ENCODE measurements at regions not wholly inside any gene's neighbourhood (a gene's known extent, or its start where the extent isn't known, plus 50 kb on each side); places are given as distances from the start of the nearest gene placed in this dataset.

DNA sequence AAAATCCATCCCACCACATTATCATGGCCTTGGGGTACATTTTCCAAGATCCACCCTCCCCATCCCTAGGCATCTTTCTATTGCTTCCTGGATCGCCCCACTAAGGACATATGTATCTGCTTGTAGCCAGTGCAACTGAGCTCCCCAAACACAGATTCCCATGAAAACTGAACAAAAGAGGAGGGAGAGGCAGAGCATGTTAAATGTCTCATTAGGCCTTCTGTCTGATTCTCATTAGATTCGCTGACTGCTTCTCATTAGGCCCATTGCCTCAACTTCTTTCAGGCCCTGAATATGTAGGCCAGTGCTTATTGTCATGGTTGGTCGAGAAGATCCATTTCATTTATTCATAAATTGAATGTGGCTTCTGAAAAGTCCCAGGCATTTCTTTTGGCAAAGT lies 698.9 kb downstream of the INHBA start:
- no peak for DNase-seq (ENCODE audit: low spot score)
- no peak overlapping the region for H2AFZ ChIP-seq (ENCODE audit: low read length)
- H3K9me3 ChIP-seq (ENCODE audit: low read length) = no peaks in the 10 kb centered on the region
- no TSS peak for BruUV-seq (replicated peaks)
- no peaks in the 10 kb centered on the region for H3K9me2 ChIP-seq (ENCODE audit: insufficient read depth, low read length)
- no peak for TF ChIP-seq EZH2phosphoT487 (IDR thresholded peaks at IDR 0.05; ENCODE audit: borderline replicate concordance, low read depth, low read length)
- no peak for TF ChIP-seq CTCF (conservative IDR thresholded peaks at IDR 0.05; ENCODE audit: low read length)
- H3K4me1 ChIP-seq (ENCODE audit: insufficient read depth, low read length, poor library complexity, severe bottlenecking) = no peaks in the 10 kb centered on the region
- no peak overlapping the region for H3K4me2 ChIP-seq (ENCODE audit: low read length)
- no peak overlapping the region for H3K27ac ChIP-seq (ENCODE audit: low read depth, low read length, poor library complexity, severe bottlenecking)
- H3K36me3 ChIP-seq (ENCODE audit: insufficient read depth, low read length) = no peaks in the 10 kb centered on the region; the same call in 1 of the 2 replicates
- POLR2A ChIA-PET = interaction anchor here (0.6 kb wide), 1 partner anchor 33 kb away, joined by 3 read pairs; no protein-coding TSS in a partner anchor
- intact Hi-C loops (cut with micrococcal nuclease; ENCODE audit: unreplicated experiment) = no loop called here
- no peaks in the 10 kb centered on the region for H3K79me2 ChIP-seq (ENCODE audit: insufficient read depth, low read depth, low read length)
- H4K20me1 ChIP-seq (ENCODE audit: insufficient read depth, low read length) = no peaks in the 10 kb centered on the region
- CTCF ChIA-PET (ENCODE audit: unreplicated experiment) = no interaction called here
- no peak overlapping the region for H3K4me3 ChIP-seq (ENCODE audit: low read depth, low read length, poor library complexity, severe bottlenecking)

DNA sequence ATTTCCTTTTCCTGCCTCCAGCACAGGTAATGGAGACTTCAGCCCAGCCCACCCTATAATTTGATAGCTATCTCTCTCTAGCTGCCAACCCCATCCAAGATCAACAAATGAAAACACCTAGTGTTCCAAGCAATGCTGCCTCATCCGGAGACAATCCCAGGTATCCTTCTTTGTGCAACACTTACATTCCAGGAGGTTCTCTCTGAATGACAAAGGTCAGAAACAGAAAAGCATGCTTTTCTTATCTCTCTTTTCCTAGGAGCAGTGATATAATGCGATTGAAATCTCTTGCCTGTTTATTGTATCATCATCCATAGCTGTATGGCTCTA lies 699.3 kb downstream of the INHBA start:
- ChIA-PET POLR2A (no interaction called here), CTCF (ENCODE audit: unreplicated experiment) (interaction anchor here (0.5 kb wide), 1 partner anchor 700 kb away, joined by 7 read pairs; no protein-coding TSS in a partner anchor)
- no peaks in the 10 kb centered on the region for H3K79me2 ChIP-seq (ENCODE audit: insufficient read depth, low read depth, low read length)
- H3K9me3 ChIP-seq (ENCODE audit: low read length) = no peaks in the 10 kb centered on the region
- no peak overlapping the region for H3K27ac ChIP-seq (ENCODE audit: low read depth, low read length, poor library complexity, severe bottlenecking)
- no peaks in the 10 kb centered on the region; the same call in 1 of the 2 replicates for H3K36me3 ChIP-seq (ENCODE audit: insufficient read depth, low read length)
- H3K4me1 ChIP-seq (ENCODE audit: insufficient read depth, low read length, poor library complexity, severe bottlenecking) = no peaks in the 10 kb centered on the region
- intact Hi-C loops (cut with micrococcal nuclease; ENCODE audit: unreplicated experiment) = no loop called here
- H2AFZ ChIP-seq (ENCODE audit: low read length) = no peak overlapping the region
- no peak overlapping the region for H3K4me3 ChIP-seq (ENCODE audit: low read depth, low read length, poor library complexity, severe bottlenecking)
- no peaks in the 10 kb centered on the region for H3K9me2 ChIP-seq (ENCODE audit: insufficient read depth, low read length)
- BruUV-seq (replicated peaks) = no TSS peak
- H3K4me2 ChIP-seq (ENCODE audit: low read length) = no peak overlapping the region
- no peaks in the 10 kb centered on the region for H4K20me1 ChIP-seq (ENCODE audit: insufficient read depth, low read length)
- no peak for DNase-seq (ENCODE audit: low spot score)
- TF ChIP-seq CTCF (conservative IDR thresholded peaks at IDR 0.05; ENCODE audit: low read length) (no peak), EZH2phosphoT487 (IDR thresholded peaks at IDR 0.05; ENCODE audit: borderline replicate concordance, low read depth, low read length) (no peak)

- H3K4me3 ChIP-seq (ENCODE audit: low read depth, low read length, poor library complexity, severe bottlenecking) = no peak overlapping the region
- intact Hi-C loops (cut with micrococcal nuclease; ENCODE audit: unreplicated experiment) = no loop called here
- no peaks in the 10 kb centered on the region; the same call in 1 of the 2 replicates for H3K36me3 ChIP-seq (ENCODE audit: insufficient read depth, low read length)
- ChIA-PET CTCF (ENCODE audit: unreplicated experiment) (interaction anchor here (0.5 kb wide), 1 partner anchor 701 kb away, joined by 7 read pairs; no protein-coding TSS in a partner anchor), POLR2A (no interaction called here)
- H3K9me2 ChIP-seq (ENCODE audit: insufficient read depth, low read length) = no peaks in the 10 kb centered on the region
- no peak overlapping the region for H3K27ac ChIP-seq (ENCODE audit: low read depth, low read length, poor library complexity, severe bottlenecking)
- H3K79me2 ChIP-seq (ENCODE audit: insufficient read depth, low read depth, low read length) = no peaks in the 10 kb centered on the region
- H4K20me1 ChIP-seq (ENCODE audit: insufficient read depth, low read length) = no peaks in the 10 kb centered on the region
- no peaks in the 10 kb centered on the region for H3K9me3 ChIP-seq (ENCODE audit: low read length)
- no peak overlapping the region for H2AFZ ChIP-seq (ENCODE audit: low read length)
- no peaks in the 10 kb centered on the region for H3K4me1 ChIP-seq (ENCODE audit: insufficient read depth, low read length, poor library complexity, severe bottlenecking)
- no TSS peak for BruUV-seq (replicated peaks)
- H3K4me2 ChIP-seq (ENCODE audit: low read length) = no peak overlapping the region
- peak; percentile 46 for DNase-seq (ENCODE audit: low spot score)
- TF ChIP-seq CTCF (conservative IDR thresholded peaks at IDR 0.05; ENCODE audit: low read length) = peak; percentile 98
- no peak for TF ChIP-seq EZH2phosphoT487 (IDR thresholded peaks at IDR 0.05; ENCODE audit: borderline replicate concordance, low read depth, low read length)
These were observed 699.9 kb downstream of the INHBA start for GRCh38 chr7:41002741-41003610.
